NCI-H2196 treated with DMSO at 0.1 percent for 48 hours (cell line): ENCODE measurements at regions not wholly inside any gene's neighbourhood (a gene's known extent, or its start where the extent isn't known, plus 50 kb on each side); places are given as distances from the start of the nearest gene placed in this dataset.
"Not testable (repeated sequence)": the region's sequence is repeated elsewhere in the genome, so short reads cannot be mapped to it uniquely, and the experiment has no call there.

Experiments
- DNase-seq: peaks from one replicate; lab custom pipeline; 2025; ENCODE audit not compliant: unreplicated experiment; lab: John Stamatoyannopoulos, UW

GRCh38 chr4:25981749-25982148 is 67.7 kb downstream of the SMIM20 start:
- DNase-seq = no peak

GRCh38 chr4:25982962-25983361 is 68.9 kb downstream of the SMIM20 start:
- no peak for DNase-seq

GRCh38 chr4:25984266-25984665 is 70.2 kb downstream of the SMIM20 start:
- no peak for DNase-seq

- DNase-seq = no peak
Measured at GRCh38 chr4:25984796-25985195, 70.8 kb downstream of the SMIM20 start.

- DNase-seq = no peak
Measured at GRCh38 chr4:25986807-25987206, 72.8 kb downstream of the SMIM20 start.

- DNase-seq = no peak
Measured at GRCh38 chr4:25991340-25991739, 77.3 kb downstream of the SMIM20 start.

GRCh38 chr4:25993395-25994185 is 79.6 kb downstream of the SMIM20 start:
- no peak for DNase-seq

GRCh38 chr4:25994577-25994976 is 80.6 kb downstream of the SMIM20 start:
- not testable (repeated sequence) for DNase-seq

GRCh38 chr4:26000274-26000950 is 86.4 kb downstream of the SMIM20 start:
- no peak for DNase-seq

- no peak for DNase-seq
Measured at GRCh38 chr4:26001413-26001812, 87.4 kb downstream of the SMIM20 start.

GRCh38 chr4:26001816-26002215 is 87.8 kb downstream of the SMIM20 start:
- no peak for DNase-seq

- no peak for DNase-seq
Measured at GRCh38 chr4:26003056-26003455, 89.0 kb downstream of the SMIM20 start.

- DNase-seq = no peak
Measured at GRCh38 chr4:26004290-26004689, 90.3 kb downstream of the SMIM20 start.

GRCh38 chr4:26005764-26006163 is 91.7 kb downstream of the SMIM20 start:
- DNase-seq = no peak

- no peak for DNase-seq
Measured at GRCh38 chr4:26008737-26009136, 94.7 kb downstream of the SMIM20 start.

GRCh38 chr4:26009502-26009901 is 95.5 kb downstream of the SMIM20 start:
- DNase-seq = no peak

GRCh38 chr4:26010304-26010703 is 96.3 kb downstream of the SMIM20 start:
- no peak for DNase-seq

- DNase-seq = no peak
Measured at GRCh38 chr4:26013629-26014028, 99.6 kb downstream of the SMIM20 start.

GRCh38 chr4:26015133-26015651 is 101.2 kb downstream of the SMIM20 start:
- no peak for DNase-seq

- no peak for DNase-seq
Measured at GRCh38 chr4:26015906-26016305, 101.9 kb downstream of the SMIM20 start.

- no peak for DNase-seq
Measured at GRCh38 chr4:26017531-26017930, 103.5 kb downstream of the SMIM20 start.

GRCh38 chr4:26017961-26018700 is 104.1 kb downstream of the SMIM20 start:
- not testable (repeated sequence) for DNase-seq
